ENCODE measurements at regions not wholly inside any gene's neighbourhood (a gene's known extent, or its start where the extent isn't known, plus 50 kb on each side); places are given as distances from the start of the nearest gene placed in this dataset.

DNA sequence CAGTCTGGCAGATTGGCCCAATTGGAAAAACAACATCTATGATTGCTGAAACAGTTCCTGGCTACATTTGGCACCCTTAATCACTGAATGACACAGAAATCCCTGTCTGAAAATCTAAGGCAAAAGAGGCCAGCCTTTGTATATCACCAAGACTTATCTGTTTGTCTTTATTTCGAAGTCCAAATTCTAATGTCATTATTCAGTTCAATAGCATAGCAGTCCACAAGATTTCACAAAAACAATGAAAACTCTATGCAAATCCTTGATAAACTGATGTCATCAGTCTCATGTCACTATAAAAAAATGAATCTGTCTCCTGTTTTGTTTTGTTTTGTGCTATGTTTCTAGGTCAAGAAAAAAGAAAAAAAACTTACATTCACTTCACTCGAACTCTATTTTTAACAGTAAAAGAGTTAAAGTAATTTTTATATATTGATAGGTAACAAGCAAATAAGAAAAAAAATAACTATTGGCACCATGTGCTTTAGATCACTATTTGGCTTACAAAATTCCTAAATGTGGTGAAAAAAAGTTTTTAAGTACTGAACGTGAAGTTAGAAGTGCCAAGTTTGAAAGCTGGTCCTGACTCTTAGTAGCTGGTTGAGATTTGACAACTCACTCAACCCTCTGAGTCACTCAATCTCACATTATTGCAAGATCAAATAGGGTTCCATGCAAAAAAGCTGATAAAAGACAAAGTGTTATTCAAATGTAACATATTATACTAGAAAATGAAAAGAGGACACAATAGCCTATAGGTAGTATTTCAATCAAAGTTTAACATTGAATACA lies 359.3 kb downstream of the IRS1 start:
- DNase-seq (ENCODE audit: extremely low spot score): peak; percentile 39
- no peaks in the 10 kb centered on the region for H3K36me3 ChIP-seq
- intact Hi-C loops (cut with DNase I): no loop called here
- WGBS: 56% methylated on average over 3 of the region's 3 CpGs
- H3K27me3 ChIP-seq: no peaks in the 10 kb centered on the region
- no peak overlapping the region for H3K27ac ChIP-seq (replicated peaks in 1 of 4)
- H3K4me3 ChIP-seq: no peak overlapping the region
- no peaks in the 10 kb centered on the region for H3K9me3 ChIP-seq
- H3K4me1 ChIP-seq: no peaks in the 10 kb centered on the region
- TF ChIP-seq EP300 (IDR thresholded peaks at IDR 0.05): no peak
- no peak for TF ChIP-seq POLR2AphosphoS5 (IDR thresholded peaks at IDR 0.05)
- TF ChIP-seq, protein P1, sequence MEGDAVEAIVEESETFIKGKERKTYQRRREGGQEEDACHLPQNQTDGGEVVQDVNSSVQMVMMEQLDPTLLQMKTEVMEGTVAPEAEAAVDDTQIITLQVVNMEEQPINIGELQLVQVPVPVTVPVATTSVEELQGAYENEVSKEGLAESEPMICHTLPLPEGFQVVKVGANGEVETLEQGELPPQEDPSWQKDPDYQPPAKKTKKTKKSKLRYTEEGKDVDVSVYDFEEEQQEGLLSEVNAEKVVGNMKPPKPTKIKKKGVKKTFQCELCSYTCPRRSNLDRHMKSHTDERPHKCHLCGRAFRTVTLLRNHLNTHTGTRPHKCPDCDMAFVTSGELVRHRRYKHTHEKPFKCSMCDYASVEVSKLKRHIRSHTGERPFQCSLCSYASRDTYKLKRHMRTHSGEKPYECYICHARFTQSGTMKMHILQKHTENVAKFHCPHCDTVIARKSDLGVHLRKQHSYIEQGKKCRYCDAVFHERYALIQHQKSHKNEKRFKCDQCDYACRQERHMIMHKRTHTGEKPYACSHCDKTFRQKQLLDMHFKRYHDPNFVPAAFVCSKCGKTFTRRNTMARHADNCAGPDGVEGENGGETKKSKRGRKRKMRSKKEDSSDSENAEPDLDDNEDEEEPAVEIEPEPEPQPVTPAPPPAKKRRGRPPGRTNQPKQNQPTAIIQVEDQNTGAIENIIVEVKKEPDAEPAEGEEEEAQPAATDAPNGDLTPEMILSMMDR (IDR thresholded peaks at IDR 0.05): no peak
- no peak for TF ChIP-seq POLR2A (IDR thresholded peaks at IDR 0.05; ENCODE audit: low read depth)

DNA sequence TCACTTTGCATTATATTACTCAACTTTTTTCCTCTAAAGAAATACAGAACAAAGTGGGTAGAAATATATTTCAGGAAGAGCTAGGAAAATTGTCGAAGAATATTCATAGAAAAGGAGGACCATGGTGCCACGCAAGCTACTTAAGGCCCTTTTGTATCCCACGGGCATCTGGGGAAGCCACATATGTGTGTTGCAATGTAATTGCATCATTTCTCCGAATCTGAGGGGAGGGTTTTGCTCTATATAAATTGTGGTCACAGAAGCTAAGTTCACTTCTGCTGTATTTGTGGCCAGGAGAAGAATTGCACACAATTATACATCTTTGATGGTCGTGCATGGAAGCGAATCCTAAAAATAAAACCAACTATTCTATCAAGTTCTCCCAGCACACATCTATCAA lies 360.3 kb downstream of the IRS1 start:
- no peaks in the 10 kb centered on the region for H3K27me3 ChIP-seq
- TF ChIP-seq EP300 (IDR thresholded peaks at IDR 0.05) (no peak), POLR2A (IDR thresholded peaks at IDR 0.05; ENCODE audit: low read depth) (no peak), POLR2AphosphoS5 (IDR thresholded peaks at IDR 0.05) (no peak)
- TF ChIP-seq, protein P1 (IDR thresholded peaks at IDR 0.05): no peak
- intact Hi-C loops (cut with DNase I): no loop called here
- no peaks in the 10 kb centered on the region for H3K9me3 ChIP-seq
- H3K27ac ChIP-seq (replicated peaks in 1 of 4): no peak overlapping the region
- no peak overlapping the region for H3K4me3 ChIP-seq
- H3K4me1 ChIP-seq: no peaks in the 10 kb centered on the region
- no peaks in the 10 kb centered on the region for H3K36me3 ChIP-seq
- 77% methylated on average over 6 of the region's 6 CpGs for WGBS
- DNase-seq (ENCODE audit: extremely low spot score): no peak

DNA sequence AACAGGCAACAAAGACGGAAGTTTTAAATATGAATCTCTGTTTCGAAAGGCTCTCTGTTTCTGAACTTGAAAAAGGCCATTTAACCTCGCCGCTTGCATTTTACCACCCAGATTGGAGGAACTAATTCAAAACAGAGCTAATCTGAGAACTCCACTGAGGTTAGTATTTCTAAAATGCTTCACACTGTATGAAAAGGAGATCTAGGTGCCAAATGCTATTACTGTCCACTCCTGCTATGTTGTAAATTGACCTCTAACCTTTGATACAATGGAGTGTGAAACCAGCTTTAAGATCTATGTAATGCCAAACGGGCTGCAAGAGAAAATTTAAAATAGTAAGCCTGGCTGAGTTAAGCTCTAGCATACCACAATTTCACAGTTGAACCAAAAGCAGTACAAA lies 364.5 kb downstream of the IRS1 start:
- intact Hi-C loops (cut with DNase I): no loop called here
- no peak for TF ChIP-seq POLR2A (IDR thresholded peaks at IDR 0.05; ENCODE audit: low read depth)
- TF ChIP-seq POLR2AphosphoS5 (IDR thresholded peaks at IDR 0.05): no peak
- TF ChIP-seq EP300 (IDR thresholded peaks at IDR 0.05): no peak
- TF ChIP-seq, protein P1 (IDR thresholded peaks at IDR 0.05): no peak
- WGBS: 68% methylated on average over 5 of the region's 5 CpGs
- H3K27me3 ChIP-seq: no peaks in the 10 kb centered on the region
- no peak overlapping the region for H3K27ac ChIP-seq (replicated peaks in 1 of 4)
- no peaks in the 10 kb centered on the region for H3K36me3 ChIP-seq
- H3K9me3 ChIP-seq: no peaks in the 10 kb centered on the region
- H3K4me3 ChIP-seq: no peak overlapping the region
- DNase-seq (ENCODE audit: extremely low spot score): no peak
- no peaks in the 10 kb centered on the region for H3K4me1 ChIP-seq

DNA sequence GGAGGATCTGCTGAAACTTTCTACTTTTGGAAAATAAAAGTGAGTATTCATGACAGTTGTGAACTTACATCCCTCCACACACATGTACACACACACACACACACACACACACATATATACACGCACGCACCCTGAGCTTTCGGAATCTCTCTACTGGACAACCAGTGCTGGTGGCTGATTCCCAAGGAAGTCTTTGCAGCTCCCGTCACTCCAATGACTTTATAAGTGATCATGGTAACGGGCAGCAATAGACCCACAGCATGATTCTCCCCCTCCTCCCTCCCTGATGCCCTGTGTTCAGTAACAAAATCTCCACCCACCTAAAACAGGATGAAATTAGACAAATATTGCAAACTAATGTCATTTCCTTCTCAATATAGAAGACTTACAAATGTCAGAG lies 364.9 kb downstream of the IRS1 start:
- no peak overlapping the region for H3K4me3 ChIP-seq
- WGBS: 66% methylated on average over 5 of the region's 5 CpGs
- H3K27me3 ChIP-seq: no peaks in the 10 kb centered on the region
- no peaks in the 10 kb centered on the region for H3K36me3 ChIP-seq
- no peaks in the 10 kb centered on the region for H3K4me1 ChIP-seq
- H3K27ac ChIP-seq (replicated peaks in 1 of 4): no peak overlapping the region
- peak; percentile 74 for DNase-seq (ENCODE audit: extremely low spot score)
- H3K9me3 ChIP-seq: no peaks in the 10 kb centered on the region
- TF ChIP-seq EP300 (IDR thresholded peaks at IDR 0.05) (no peak), POLR2AphosphoS5 (IDR thresholded peaks at IDR 0.05) (no peak), POLR2A (IDR thresholded peaks at IDR 0.05; ENCODE audit: low read depth) (no peak)
- TF ChIP-seq, protein P1 (IDR thresholded peaks at IDR 0.05): no peak
- intact Hi-C loops (cut with DNase I): no loop called here

All from esophagus muscularis mucosa (tissue), 4 donors.